ENCODE measurements at regions not wholly inside any gene's neighbourhood (a gene's known extent, or its start where the extent isn't known, plus 50 kb on each side); places are given as distances from the start of the nearest gene placed in this dataset.

DNA sequence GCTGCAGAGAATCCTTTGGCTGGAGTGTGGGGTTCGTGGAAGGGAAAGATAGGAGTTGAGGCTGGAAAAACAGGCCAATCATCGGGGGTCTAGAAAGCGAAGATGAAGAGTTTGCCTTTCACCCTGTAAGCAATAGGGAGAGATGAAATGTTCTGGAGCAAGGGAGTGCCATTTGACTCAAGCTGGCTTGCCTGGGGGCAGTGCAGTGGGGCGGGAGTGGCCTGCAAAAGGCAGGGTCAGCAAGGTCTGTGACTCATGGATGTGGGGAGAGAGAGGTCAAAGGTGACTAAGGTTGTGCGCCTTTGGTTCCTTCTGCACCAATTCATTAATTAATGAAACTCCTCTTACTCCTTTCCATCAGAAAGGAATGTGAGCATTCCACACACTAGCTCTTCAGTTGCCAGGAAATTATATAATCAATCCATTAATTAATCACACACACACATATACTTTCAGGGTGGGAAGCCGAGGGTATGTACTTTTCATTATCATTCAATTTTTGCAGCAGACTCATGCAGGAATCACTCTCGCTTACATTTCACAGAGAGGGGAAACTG, 227.6 kb downstream of the MYCN start:
- H2BK5ac ChIP-seq (ENCODE audit: low read depth, low read length, poor library complexity, severe bottlenecking), result no peak overlapping the region
- no peak for DNase-seq
- H3K23ac ChIP-seq (ENCODE audit: low read depth, low read length), result no peak overlapping the region
- no peak overlapping the region for H4K91ac ChIP-seq (ENCODE audit: insufficient read depth, low read depth, low read length)
- H2BK120ac ChIP-seq (ENCODE audit: low read depth, low read length), result no peak overlapping the region
- no peak overlapping the region for H3K4me2 ChIP-seq (ENCODE audit: low read depth, low read length)
- H3K4me3 ChIP-seq (ENCODE audit: insufficient read depth, low read depth, low read length), result no peak overlapping the region
- H3K9me3 ChIP-seq (ENCODE audit: control insufficient read depth, insufficient read depth, low read length), result peaks cover 23% of the 10 kb centered on the region
- TF ChIP-seq CEBPB (IDR thresholded peaks at IDR 0.05; ENCODE audit: low read depth, low read length) (no peak), MXI1 (IDR thresholded peaks at IDR 0.05; ENCODE audit: borderline replicate concordance, low read depth, low read length) (no peak)
- no peak overlapping the region for H3K18ac ChIP-seq (ENCODE audit: low read depth, low read length)
- in situ Hi-C loops (cut with MboI; ENCODE audit: low sequenced_read_pairs) (no loop called here), intact Hi-C loops (cut with micrococcal nuclease) (no loop called here), dilution Hi-C loops (cut with HindIII; ENCODE audit: low sequenced_read_pairs, unreplicated experiment) (no loop called here)
- H3K9ac ChIP-seq (ENCODE audit: low read depth, low read length), result no peak overlapping the region
- H4K8ac ChIP-seq (ENCODE audit: low read depth in 2 of 2, low read length in 2 of 2), result no peak overlapping the region
- no peak overlapping the region for H2BK15ac ChIP-seq (ENCODE audit: low read depth, low read length)
- CTCF ChIA-PET, result no interaction called here
- no peaks in the 10 kb centered on the region for H3K9me1 ChIP-seq (ENCODE audit: insufficient read depth, low read length)
- BruUV-seq (replicated peaks), result no TSS peak
- no peak overlapping the region for H2AK5ac ChIP-seq (ENCODE audit: low read depth, low read length)
- H3K27me3 ChIP-seq (ENCODE audit: control insufficient read depth, insufficient read depth, low read length), result no peaks in the 10 kb centered on the region
- no peak overlapping the region for H2AK9ac ChIP-seq (replicated peaks; ENCODE audit: low read depth, low read length, poor library complexity)
- H2AFZ ChIP-seq (replicated peaks; ENCODE audit: low read length, poor library complexity), result no peak overlapping the region
- POLR2A ChIA-PET (ENCODE audit: unreplicated experiment), result no interaction called here
- H3K56ac ChIP-seq (ENCODE audit: extremely low read depth, insufficient read depth, low read length), result no peak overlapping the region
- H3K79me1 ChIP-seq (ENCODE audit: low read depth in 1 of 2, low read length in 2 of 2), result no peaks in the 10 kb centered on the region
- H3K4ac ChIP-seq (ENCODE audit: low read depth, low read length), result no peak overlapping the region
- ATAC-seq (ENCODE audit: low read depth), result no peak
- H4K5ac ChIP-seq (ENCODE audit: low read depth, low read length), result no peak overlapping the region
- H4K20me1 ChIP-seq (ENCODE audit: insufficient read depth, low read length), result no peaks in the 10 kb centered on the region
- no peak overlapping the region for H3K14ac ChIP-seq (replicated peaks; ENCODE audit: low read depth, low read length)
- H2BK20ac ChIP-seq (ENCODE audit: low read depth, low read length), result no peak overlapping the region
- WGBS, 2 experiments (ENCODE audit: extremely low coverage in 2 of 2, insufficient read length in 1 of 2), result 80% methylated on average over 2 of the region's 7 CpGs; no CpG with 5 or more reads in 1 of the 2 experiments
- H3K27ac ChIP-seq (ENCODE audit: insufficient read depth, low read length), result no peak overlapping the region
- no peaks in the 10 kb centered on the region for H3K36me3 ChIP-seq (ENCODE audit: control insufficient read depth, insufficient read depth, low read length)
- no peaks in the 10 kb centered on the region for H3K4me1 ChIP-seq (ENCODE audit: control insufficient read depth, insufficient read depth, low read length)

Measured in IMR-90 (cell line).